Sigmoid colon (tissue), 4 donors: ENCODE measurements at regions not wholly inside any gene's neighbourhood (a gene's known extent, or its start where the extent isn't known, plus 50 kb on each side); places are given as distances from the start of the nearest gene placed in this dataset.
"Not testable (repeated sequence)": the region's sequence is repeated elsewhere in the genome, so short reads cannot be mapped to it uniquely, and the experiment has no call there.

Experiments used
- CTCF ChIP-seq, 4 experiments: fragments of 450-650 bp in 3 of 4; fragments of 200-600 bp in 1 of 4; IDR thresholded peaks; one replicate each; pipeline ENCODE4 v1.5.1; 2016 to 2019; ENCODE audit warnings: antibody characterized with exemption in 4 of 4, mild to moderate bottlenecking in 3 of 4, moderate library complexity in 2 of 4
- EP300 ChIP-seq, 4 donors: sonication (generic); formaldehyde crosslinking; IDR thresholded peaks; one replicate each; pipeline ENCODE4 v1.6.1; 2017; ENCODE audit warnings: antibody characterized with exemption in 4 of 4
- POLR2A ChIP-seq, 2 donors: fragments of 450-650 bp; IDR thresholded peaks; one replicate each; pipeline ENCODE4 v1.6.1; 2016; ENCODE audit warnings: antibody characterized with exemption in 2 of 2, mild to moderate bottlenecking in 2 of 2, moderate library complexity in 2 of 2
- POLR2AphosphoS5 ChIP-seq, 4 donors: sonication (generic); formaldehyde crosslinking; IDR thresholded peaks; one replicate each; pipeline ENCODE4 v1.6.1; 2017; ENCODE audit warnings: antibody characterized with exemption in 4 of 4

DNA sequence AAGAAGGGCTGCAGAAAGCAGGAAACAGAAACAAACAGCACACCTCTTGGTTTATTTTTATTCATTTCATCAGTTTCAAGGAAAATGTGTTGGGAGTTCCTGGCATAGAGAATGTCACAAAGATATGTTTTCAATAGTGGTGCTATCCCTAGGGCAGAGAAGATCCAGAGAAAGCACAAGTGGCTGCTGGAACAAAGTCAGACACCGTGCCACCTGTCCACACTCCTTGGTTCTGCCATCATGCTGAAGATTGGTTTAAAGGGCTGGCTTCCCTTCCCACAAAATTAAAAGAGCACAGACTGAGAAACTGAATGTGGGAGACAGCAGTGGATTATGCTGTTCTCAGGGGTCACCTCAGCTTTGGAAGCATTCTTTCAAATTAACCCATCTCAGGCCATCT lies 2735.7 kb downstream of the RPIA start:
- not testable (repeated sequence) for TF ChIP-seq CTCF, POLR2A, POLR2AphosphoS5, EP300 (IDR thresholded peaks at IDR 0.05)
